ENCODE measurements at regions not wholly inside any gene's neighbourhood (a gene's known extent, or its start where the extent isn't known, plus 50 kb on each side); places are given as distances from the start of the nearest gene placed in this dataset.
A peak's percentile ranks its signal among the peaks of the same experiment; 100 is the strongest.
"Not testable (repeated sequence)": the region's sequence is repeated elsewhere in the genome, so short reads cannot be mapped to it uniquely, and the experiment has no call there.

DNA sequence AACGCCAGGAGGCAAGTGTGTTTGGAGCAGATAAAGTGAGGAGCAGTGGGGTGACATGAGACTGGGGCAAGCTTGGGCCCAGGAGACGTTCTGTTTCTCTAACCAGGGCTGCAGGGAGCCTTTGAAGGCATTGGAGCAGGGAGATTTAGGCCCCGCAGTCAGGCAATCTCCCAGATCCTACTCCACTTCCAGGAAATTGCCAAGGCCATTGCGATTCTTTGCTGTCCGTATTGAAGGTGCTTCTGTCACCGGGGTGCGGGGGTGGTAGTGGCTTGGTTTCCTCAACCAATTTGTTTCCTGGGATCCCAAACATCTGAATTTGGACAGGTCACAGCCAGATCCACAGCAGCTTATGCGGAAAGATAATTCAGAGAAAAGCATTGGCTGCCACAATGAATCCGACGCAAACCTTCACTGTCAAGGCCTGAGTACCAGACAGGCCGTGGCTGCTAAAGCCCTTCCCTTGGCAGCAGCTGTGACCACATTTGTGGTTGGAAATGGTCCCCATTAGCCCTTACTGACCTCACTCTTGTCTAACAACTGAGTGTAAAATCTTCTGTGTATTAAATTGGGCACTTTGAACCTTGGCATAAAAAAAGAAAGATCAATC is 385.6 kb downstream of the PTPRU start:
- DNase-seq (ENCODE audit: low read depth, low spot score) = no peak

DNA sequence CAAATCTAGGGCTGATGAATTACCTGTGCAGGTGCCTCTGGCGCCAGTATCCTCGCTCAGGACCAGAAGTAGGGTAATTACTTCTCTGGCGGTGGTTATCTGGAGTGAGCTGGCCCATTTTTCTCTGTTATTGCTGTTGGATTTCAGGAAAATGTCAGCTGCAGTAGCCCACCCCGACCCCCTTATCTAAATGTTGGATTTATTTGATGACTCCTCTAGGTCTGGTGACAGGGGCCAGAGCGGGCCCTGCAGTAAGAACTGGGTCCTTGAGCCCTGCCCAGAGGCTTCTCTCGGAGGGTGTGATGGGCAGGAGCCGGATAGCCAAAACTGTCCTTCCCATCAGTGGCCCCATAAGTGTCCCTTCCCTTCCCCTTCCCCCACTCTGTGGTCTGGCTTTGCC is 384.3 kb downstream of the PTPRU start:
- DNase-seq (ENCODE audit: low read depth, low spot score) = no peak

DNA sequence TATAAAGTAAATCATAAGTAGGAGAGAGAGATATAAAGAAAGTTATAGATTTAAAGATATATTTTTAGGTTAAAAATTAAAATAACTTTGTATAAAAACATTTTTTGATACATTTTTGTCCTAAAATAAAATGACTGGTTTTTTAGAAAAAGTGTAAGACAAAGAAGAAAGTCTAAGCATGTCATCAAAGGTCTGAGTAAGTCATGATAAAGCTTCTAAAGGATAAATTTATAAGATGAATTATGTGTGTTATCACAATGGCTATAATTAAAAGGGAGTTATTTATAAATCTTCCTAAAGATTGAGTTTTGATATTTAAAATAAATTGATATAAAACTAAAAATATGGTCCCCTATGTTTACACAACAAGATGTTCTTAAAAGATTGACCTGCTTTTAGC is 370.9 kb downstream of the PTPRU start:
- no peak for DNase-seq (ENCODE audit: low read depth, low spot score)

DNA sequence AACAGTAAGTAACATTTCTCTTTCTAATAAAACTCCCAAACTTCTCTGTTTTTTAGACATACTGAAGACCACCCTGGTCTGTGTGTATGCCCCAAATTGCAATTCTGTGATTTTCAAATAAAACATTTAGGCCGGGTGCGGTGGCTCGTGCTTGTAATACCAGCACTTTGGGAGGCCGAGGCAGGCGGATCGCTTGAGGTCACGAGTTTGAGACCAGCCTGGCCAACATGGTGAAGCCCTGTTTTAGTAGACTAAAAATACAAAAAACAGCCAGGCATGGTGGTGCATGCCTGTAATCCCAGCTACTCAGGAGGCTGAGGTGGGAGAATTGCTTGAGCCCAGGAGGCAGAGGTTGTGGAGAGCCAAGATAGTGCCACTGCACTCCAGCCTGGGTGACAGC is 368.5 kb downstream of the PTPRU start:
- DNase-seq (ENCODE audit: low read depth, low spot score) = not testable (repeated sequence)

DNA sequence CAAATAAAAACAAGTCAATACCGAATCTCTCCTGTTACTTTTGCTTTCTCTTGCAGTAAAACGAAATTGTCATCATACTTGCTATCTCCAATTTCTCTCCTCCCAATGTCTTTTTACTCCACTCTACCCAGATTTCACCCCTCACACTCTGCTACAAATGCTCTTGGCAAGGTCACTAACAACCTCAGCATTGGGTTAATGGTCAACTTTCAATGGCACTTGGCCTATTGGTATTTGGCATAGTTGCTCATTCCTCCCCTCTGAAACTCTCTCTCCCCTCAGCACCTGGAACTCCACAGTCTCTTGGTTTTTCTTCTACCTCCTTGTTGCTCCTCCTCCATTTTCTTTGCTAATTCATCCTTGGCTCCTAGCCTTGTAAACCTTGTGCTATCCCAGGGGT is 367.3 kb downstream of the PTPRU start:
- no peak for DNase-seq (ENCODE audit: low read depth, low spot score)

DNA sequence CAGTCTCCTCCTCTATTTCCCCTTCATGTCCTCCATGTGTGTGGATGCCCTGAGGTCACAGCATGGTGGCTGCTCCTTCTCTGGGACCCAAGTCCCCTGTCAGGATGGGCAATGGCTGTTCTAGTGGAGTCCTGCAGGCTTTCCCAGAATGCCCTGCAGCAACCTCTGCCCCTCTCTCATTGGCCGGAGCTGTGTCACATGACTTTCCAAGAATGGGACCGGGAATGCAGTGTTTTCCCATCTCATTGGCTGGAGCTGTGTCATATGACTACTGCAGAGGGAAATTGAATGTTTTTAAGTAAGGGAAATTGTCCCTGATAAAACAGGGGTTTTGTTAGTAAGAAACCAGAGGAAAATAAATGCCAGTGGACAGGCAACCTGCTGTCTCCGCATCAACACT is 365.9 kb downstream of the PTPRU start:
- DNase-seq (ENCODE audit: low read depth, low spot score) = no peak

DNA sequence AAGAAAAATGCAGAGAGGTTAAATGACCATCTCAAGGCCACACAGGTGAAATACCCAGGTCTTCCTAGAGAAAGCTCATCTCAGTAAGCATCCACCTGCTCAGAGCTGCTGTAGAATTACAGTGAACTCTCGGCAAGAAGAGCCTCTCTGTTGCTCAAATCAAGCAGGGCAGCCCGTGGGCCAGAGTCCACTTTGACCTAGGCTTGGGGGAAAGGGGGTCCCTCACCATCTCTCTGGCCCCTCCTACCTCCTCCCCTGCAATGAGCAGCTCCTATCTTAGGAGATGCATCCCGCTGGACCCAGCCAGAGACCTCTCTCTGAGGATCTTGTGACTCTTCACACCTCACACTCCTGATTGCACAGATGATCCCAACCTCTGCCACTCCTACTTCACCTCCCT is 364.7 kb downstream of the PTPRU start:
- no peak for DNase-seq (ENCODE audit: low read depth, low spot score)

DNA sequence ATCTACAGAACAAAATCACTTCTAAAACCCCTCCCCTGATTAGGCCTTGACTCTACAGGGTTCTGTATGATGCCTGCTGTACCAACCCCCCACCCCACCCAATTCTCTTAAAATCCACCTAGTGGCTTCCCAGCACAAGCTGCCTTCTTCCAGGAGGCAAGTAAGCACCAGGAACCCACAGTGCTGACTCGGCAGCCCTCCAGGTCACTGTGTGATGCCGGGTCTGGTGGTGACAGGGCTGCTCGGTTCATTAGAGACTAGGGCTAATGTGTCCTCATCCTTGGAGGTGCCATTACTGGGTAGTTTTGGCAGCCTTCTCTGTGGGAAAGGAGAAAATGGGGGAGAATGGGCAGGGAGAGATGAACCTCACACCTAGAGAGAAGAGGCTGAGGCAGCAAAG is 363.5 kb downstream of the PTPRU start:
- DNase-seq (ENCODE audit: low read depth, low spot score) = no peak

DNA sequence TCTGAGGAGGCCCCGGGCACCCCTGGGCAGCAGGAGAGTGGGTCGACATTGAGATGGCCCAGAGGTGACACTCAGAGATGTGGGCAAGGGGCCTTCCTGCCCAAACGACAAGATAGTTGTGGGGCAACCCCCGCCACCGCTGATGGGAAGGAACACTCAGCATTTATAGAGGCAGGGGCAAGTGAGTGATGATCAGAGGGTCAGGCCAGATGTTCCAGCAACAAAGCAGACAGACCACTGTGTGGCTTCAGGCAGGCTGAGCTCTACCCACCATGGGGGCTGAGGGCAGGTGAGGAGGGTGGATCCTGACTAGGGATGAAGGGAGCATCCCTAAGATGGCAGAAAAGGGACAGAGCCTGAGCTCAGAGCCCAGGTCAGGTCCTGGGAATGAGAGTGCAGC is 362.7 kb downstream of the PTPRU start:
- DNase-seq (ENCODE audit: low read depth, low spot score) = no peak

DNA sequence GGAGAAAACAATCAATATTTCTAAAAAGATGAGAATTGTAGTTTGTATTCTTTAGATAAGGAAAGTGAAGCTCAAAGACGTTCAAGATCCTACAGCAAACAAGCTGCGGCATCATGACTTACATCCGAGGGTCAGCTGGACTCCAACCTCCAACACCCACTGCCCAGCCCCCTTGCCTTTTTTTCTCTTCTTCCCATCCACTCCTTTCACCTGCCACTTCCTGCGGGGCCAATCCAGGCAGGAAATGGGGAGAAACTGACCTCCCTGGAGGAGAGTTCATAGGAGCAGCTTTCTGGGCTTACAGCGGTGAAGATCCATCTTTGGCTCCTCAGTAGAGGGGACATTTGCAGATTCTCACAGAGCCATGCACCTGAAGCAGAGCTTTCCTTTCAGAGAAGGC is 361.5 kb downstream of the PTPRU start:
- DNase-seq (ENCODE audit: low read depth, low spot score) = no peak

DNA sequence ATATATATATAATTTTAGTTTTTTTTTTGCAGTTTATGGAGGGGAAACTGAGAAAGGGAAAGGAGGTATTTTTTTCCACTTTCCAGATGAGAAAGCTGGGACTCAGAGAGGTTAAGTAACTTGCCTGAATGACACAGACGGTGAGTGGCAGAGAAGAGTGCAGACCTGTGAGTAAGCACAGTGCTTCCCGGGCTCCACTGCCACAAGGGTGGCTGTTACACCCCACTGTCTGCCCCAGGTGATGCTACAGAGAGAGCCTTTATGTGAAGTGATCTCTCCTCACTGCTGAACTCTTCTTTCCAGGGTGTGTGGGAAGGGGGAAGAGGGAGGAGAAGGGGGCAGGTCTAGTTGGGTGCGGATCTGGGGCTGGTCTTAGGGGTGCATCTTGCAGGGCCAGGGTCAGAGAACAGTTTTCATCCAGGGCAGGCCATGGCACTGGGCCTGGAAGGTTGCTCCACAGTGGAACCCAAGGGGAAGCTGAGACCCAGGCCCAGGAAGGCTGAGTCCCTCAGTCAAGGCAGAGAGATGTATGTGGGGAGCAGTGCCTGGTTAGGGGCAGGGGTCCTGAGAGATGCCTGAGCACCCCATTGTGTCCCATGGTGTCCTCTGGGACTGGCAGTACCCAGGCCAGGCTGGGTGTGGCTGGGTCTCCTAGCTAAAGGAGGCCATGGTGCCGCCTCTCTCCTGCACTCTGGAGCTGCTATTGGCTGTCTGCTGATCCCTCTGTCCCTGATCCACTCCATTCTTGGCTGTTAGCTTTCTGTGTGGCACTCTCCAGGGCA is 357.5 kb downstream of the PTPRU start:
- no peak for DNase-seq (ENCODE audit: low read depth, low spot score)

DNA sequence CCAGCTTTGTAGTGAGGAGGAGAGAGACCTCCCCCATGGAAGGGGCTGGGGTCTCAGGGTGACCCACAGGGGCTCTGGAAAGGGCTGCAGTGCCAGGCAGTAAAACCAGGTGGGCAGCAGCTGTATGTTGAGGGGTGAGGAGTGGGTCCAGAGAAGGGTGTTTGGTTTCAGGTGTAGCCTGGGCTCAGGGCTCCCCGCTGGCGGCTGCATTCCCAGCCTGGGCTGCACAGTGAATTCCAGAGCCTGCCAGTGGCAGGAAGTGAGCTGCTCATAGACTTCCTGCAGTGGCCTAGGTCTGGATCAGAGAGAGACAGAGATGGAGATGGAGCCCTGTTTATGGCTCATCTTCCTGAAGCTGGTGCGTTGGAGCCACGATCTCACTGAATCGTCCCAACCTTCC is 356.4 kb downstream of the PTPRU start:
- DNase-seq (ENCODE audit: low read depth, low spot score) = peak; percentile 5

DNA sequence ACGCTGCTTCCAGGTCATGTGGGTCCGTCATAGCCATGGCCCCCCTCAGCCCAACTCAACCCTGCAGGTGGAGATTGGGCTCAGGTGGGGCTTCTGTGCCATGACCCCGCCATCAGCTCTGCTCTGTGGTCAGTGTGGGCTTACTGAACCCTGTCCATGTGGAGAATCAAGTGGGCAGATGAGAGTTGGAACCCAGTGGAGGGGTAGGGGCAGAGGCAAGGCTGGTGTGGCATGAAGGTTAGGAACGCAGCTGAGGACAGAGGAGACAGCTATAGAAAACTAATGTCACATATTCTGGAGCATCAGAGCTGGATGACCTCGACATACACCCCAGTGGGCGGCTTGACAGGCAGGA is 355.9 kb downstream of the PTPRU start:
- no peak for DNase-seq (ENCODE audit: low read depth, low spot score)

DNA sequence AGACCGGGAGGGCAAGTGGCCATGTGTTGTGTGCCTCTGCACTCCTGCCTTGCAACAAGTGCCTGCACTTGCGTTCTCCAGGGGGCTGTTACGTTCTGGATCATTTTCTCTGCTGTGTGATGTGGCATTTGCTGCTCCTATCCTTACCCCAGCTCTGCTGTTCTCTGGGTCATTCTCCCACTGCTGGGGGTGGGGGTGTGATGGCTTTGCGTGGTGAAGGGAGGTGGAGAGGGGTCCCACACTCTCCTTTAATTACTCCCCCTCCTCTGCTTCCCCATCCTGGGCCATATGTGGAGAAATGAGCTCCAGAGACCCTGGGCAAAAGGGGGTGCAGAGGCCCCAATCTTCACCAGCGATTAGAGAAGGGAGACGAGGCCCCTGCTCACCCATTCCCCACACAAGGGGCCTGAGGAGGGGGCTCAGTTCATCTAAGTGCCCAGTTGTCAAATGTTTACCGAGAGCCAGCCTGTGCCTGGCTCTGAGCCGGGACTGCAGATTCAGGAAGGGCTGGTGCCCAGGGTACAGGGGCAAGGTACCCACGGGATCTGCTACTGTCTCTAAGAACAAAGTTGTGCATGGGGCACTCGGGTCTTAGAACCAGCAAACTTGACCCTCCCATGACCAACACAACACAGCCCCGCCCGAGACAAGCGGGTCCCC is 355.4 kb downstream of the PTPRU start:
- DNase-seq (ENCODE audit: low read depth, low spot score) = no peak

DNA sequence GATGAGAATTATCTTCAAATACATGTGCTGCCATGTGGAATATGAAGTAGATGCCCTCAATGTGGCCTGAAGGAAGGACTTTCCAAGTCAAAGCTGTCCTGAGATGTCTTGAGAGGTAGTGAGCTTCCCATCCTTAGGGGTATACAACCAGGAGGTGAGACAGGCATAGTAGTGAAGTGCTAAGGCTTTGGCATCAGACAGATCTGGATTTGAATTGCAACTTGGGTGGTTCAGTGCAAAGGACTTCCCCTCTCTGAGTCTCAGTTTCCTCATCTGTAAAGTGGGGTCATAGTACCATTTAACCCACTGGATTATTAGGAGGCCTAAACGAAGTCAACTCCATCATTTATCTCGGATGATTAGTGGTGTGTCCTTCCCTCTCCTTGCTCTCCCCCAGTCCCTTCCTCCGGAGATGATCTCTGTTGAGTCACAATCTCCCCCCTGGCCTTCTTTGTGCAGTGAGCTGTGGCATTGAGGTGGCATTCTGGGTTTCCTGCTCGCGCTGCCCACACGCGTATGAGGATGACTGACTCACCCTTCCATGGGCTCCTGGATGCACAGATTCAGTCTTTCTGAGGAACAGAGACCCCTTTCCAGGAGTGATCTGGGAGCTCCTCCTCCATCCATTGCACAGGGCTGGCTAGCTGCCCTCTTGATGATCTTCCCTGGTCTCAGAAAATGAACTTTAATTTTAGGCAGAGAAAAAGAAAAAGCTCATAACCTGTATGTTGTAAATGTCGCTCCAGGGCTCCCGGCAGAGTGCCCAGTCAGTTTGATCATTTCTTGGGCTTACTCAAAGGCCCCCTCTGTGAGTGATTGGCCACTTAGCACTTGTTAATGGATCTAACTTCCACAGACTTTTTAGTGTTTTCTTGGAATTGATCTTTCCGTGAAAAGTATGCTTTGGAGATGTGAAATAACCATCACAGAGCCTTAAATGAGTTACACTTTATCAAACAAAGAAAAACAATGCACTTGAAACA is 354.6 kb downstream of the PTPRU start:
- DNase-seq (ENCODE audit: low read depth, low spot score) = no peak

DNA sequence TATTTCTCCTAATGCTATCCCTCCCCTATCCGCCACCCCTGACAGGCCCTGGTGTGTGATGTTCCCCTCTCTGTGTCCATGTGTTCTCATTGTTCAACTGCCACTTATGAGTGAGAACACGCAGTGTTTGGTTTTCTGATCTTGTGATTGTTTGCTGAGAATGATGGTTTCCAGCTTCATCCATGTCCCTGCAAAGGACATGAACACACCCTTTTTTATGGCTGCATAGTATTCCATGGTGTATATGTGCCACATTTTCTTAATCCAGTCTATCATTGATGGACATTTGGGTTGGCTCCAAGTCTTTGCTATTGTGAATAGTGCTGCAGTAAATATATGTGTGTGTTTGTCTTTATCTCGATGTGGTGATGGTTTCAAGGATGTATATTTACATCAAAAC is 353.4 kb downstream of the PTPRU start:
- not testable (repeated sequence) for DNase-seq (ENCODE audit: low read depth, low spot score)

DNA sequence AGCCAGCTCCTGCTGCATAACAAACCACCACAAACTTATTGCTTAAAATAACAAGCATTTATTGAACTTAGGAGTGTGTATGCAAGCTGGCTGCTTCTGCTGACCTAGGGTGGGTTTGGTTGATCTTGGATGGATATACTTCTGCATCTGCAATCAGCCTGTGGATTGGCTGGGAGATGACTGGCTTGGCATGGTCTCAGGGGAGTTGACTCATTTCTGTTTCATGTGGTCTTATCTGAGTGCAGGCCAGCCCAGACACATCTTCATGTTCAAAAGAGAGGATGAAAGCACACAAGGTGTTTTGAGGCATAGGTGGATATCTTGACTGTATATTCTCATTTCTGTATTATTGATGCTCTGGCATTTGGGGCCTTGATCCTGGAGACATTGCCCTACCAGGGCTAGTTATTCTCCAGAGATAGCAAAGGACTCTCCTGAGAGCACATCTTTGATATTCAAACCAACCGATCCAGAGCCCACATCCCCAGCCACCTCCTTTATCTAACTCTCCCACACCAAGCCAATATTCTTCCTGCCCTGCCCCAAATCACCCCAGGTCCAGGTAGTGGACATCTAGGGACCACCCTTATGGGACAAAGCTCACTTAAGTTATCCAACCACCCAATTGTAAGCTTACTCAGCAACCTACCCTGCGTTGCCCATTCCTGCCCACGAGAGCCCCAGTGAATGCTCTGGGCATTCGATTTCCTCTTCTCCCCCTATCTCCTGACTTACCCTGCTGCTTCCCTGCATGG is 350.8 kb downstream of the PTPRU start:
- DNase-seq (ENCODE audit: low read depth, low spot score) = no peak

DNA sequence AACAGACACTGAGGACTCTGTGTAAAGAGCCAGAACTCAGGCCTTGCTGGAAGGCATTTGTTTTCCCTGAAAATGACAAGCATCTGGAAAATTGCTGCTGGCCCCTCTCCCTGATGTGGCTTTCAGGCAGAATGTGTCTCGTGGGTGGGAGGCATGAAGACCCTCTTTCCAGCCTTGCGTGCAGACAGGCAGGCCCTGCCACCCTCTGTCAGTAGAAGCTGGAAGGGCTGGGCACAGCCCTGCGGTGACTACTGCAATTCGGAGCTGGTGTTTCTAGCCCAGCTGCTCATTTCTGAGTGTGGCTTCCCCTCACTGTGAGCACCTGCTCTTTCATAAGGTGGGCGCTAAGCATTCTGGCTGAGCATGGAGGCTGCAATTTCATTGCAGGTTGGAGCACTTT is 349.9 kb downstream of the PTPRU start:
- no peak for DNase-seq (ENCODE audit: low read depth, low spot score)

DNA sequence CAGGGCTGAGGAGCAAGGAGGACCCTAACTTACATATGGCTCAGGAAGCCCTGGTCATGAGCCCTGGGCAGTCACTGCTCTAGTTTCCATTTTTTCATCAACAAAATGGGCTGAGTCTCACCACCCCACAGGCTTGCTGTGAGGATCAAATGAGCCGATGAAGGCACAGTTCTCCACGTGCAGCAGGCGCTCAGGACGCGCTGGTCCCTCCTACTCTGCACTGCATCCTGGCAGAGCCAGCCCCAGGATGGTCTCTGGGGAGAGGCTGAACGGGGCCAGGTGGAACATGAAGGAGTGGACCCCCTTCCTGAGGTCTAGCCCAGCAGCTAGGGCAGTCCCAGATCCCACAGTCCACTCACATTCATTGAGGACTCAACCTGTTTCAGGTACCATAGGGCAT is 349.3 kb downstream of the PTPRU start:
- DNase-seq (ENCODE audit: low read depth, low spot score) = no peak

DNA sequence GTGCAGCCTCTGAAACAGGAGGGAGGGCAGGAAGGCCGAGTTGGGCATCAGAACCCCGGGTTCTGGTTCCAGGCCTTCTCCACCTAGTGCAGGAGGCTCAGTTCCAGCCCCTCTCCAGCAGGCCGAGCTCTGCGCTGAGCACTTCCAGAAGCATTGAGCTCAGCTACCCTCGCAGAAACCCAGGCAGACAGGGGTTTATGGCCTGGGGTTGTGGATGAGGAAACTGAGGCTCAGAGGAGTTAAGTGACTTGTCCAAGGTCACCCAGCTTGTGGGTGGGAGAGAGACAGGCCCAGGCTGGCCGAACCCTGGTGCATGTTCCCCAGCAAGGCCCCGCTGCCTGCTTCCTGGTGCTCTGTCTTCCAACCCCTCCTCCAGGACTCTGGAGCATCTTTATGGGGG is 348.9 kb downstream of the PTPRU start:
- no peak for DNase-seq (ENCODE audit: low read depth, low spot score)

DNA sequence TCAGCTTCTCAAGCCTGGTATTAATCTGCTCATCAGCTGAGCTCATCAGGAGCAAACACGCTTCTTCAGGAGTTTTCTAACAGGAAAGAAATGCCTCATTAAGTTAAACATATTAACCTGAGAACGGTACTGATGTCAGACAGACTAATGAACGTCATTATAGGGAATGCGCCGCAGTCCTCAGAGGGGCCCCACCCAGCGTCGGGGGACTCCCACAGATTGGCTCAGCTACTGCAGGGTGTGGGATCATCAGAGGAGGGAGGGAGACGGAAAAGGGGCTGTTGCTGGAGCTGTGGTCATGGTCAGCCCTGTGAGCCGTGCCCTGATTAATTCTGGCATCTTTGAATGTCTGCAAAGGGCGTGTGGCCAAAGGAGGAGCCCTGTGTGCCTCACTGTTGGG is 348.5 kb downstream of the PTPRU start:
- no peak for DNase-seq (ENCODE audit: low read depth, low spot score)
